SH-SY5Y (cell line): ENCODE measurements at regions not wholly inside any gene's neighbourhood (a gene's known extent, or its start where the extent isn't known, plus 50 kb on each side); places are given as distances from the start of the nearest gene placed in this dataset.

Experiments used
- GATA2 ChIP-seq: IDR thresholded peaks from 2 replicates; pipeline ENCODE4 v1.6.1; 2011; ENCODE audit warnings: mild to moderate bottlenecking, low read depth, low read length
- GATA3 ChIP-seq: IDR thresholded peaks from 2 replicates; pipeline ENCODE4 v1.6.1; 2011; ENCODE audit warnings: low read depth, mild to moderate bottlenecking, low read length, moderate library complexity

- TF ChIP-seq GATA2, result no peak
- TF ChIP-seq GATA3, result no peak
Observed at GRCh38 chr12:22799503-22799902, 174.5 kb downstream of the ETNK1 start.
